PC-9 (cell line): ENCODE measurements at regions not wholly inside any gene's neighbourhood (a gene's known extent, or its start where the extent isn't known, plus 50 kb on each side); places are given as distances from the start of the nearest gene placed in this dataset.

ENCODE experiments used
- BruUV-seq: library from RNA; stranded (reverse); fragments of 400-500 nt; replicated peaks from 2 replicates; lab custom pipeline; 2021; lab: Mats Ljungman, UMichigan
- CTCF ChIA-PET: fragments of 300-600 bp; sonication (Branson Sonifier 250); formaldehyde crosslinking; loops from one replicate; lab custom pipeline; 2022; ENCODE audit warnings: antibody characterized with exemption; lab: Charles Lee
- POLR2A ChIA-PET: fragments of 300-600 bp; sonication (Branson Sonifier 250); formaldehyde crosslinking; loops from one replicate; lab custom pipeline; 2022; ENCODE audit warnings: antibody characterized with exemption; ENCODE audit not compliant: unreplicated experiment; lab: Charles Lee
- DNase-seq, 2 experiments: peaks; one replicate each; pipeline versions ENCODE4 v3.0.0 to v3.0.0-alpha.2; 2015 to 2022; ENCODE audit warnings: mixed read lengths in 1 of 2
- H2AFZ ChIP-seq: fragments of 200-600 bp; sonication (generic); 2 replicates; pipeline ENCODE4 v1.8.1; 2017; ENCODE audit warnings: antibody characterized with exemption
- H3F3A ChIP-seq: fragments of 200-600 bp; sonication (generic); 2 replicates; pipeline ENCODE4 v1.8.1; 2017; ENCODE audit warnings: antibody characterized with exemption, mild to moderate bottlenecking, low read depth; ENCODE audit not compliant: insufficient read depth
- H3K27ac ChIP-seq: fragments of 200-600 bp; sonication (generic); 2 replicates; pipeline ENCODE4 v1.6.1; 2016; ENCODE audit warnings: mixed run types
- H3K27me3 ChIP-seq: fragments of 200-600 bp; sonication (generic); 2 replicates; pipeline ENCODE4 v1.6.1; 2016; ENCODE audit warnings: low read depth, mixed run types; ENCODE audit not compliant: insufficient read depth
- H3K36me3 ChIP-seq: fragments of 200-600 bp; sonication (generic); 2 replicates; pipeline ENCODE4 v1.6.1; 2016; ENCODE audit warnings: low read depth, mixed run types
- H3K4me1 ChIP-seq: fragments of 200-600 bp; sonication (generic); replicated peaks from 2 replicates; pipeline ENCODE4 v1.6.1; 2016; ENCODE audit warnings: mixed run types; ENCODE audit not compliant: insufficient read depth
- H3K4me2 ChIP-seq: fragments of 200-600 bp; sonication (generic); 2 replicates; pipeline ENCODE4 v1.6.1; 2017; ENCODE audit warnings: mixed run types
- H3K4me3 ChIP-seq: fragments of 200-600 bp; sonication (generic); 2 replicates; pipeline ENCODE4 v1.6.1; 2016; ENCODE audit warnings: mixed run types
- H3K79me2 ChIP-seq: fragments of 200-600 bp; sonication (generic); 2 replicates; pipeline ENCODE4 v1.6.1; 2017; ENCODE audit warnings: low read depth, mixed run types
- H3K9me2 ChIP-seq: fragments of 200-600 bp; sonication (generic); 2 replicates; pipeline ENCODE4 v1.8.1; 2017; ENCODE audit warnings: mild to moderate bottlenecking; ENCODE audit not compliant: insufficient read depth
- H3K9me3 ChIP-seq: fragments of 200-600 bp; sonication (generic); 2 replicates; pipeline ENCODE4 v1.8.1; 2016; ENCODE audit warnings: low read depth; ENCODE audit not compliant: insufficient read depth
- H4K20me1 ChIP-seq: fragments of 200-600 bp; sonication (generic); 2 replicates; pipeline ENCODE4 v1.8.1; 2017; ENCODE audit not compliant: insufficient read depth
- CTCF ChIP-seq: fragments of 200-600 bp; sonication (generic); conservative IDR thresholded peaks from 2 replicates; pipeline ENCODE4 v1.6.1; 2017; ENCODE audit warnings: mixed run types, antibody characterized with exemption, mild to moderate bottlenecking, moderate library complexity
- EZH2 ChIP-seq: fragments of 200-600 bp; sonication (generic); IDR thresholded peaks from 2 replicates; pipeline ENCODE4 v1.8.0; 2017; ENCODE audit warnings: antibody characterized with exemption, low read depth
- intact Hi-C: fragments of 100-400 bp; cut with micrococcal nuclease; formaldehyde crosslinking; loops from one replicate; pipeline ENCODE4 v1.10.0; 2022; ENCODE audit not compliant: unreplicated experiment

DNA sequence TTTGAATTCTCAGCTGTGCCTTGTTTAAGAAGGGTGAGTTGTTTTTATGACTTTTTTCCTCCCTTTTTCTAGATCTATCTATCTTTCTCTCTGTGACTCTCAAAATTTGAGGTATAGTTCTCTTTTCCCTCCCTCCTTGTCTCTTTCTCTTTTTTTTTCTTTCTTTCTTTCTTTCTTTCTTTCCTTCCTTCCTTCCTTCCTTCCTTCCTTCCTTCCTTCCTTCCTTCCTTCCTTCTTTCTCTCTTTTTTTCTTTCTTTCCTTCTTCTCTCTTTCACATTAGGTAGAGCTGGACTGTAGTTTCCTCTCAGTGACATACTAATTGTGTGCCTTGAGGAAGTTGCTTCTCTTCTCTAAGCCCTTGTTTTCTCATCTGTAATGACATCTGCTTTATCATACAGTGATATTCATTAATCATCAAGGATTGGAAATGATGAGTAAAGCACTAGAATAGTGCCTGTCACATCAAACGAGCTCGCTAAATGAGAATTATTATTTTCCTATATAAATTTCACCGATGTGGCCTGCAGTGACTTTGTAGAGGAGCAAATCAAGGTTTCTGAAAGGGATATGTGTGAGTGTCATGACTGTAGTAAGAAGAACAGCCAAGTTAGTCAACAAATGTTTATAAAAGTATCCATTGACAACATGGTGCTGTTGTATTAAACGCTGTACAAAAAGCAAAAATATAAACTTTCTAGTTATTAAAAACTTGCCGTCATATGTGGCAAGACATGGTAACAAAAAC is 78.9 kb upstream of the SLC38A2 start:
- peaks cover 25% of the 10 kb centered on the region for H3F3A ChIP-seq
- H3K4me1 ChIP-seq: peaks cover 49% of the 10 kb centered on the region
- no peaks in the 10 kb centered on the region for H3K36me3 ChIP-seq
- H2AFZ ChIP-seq: no peak overlapping the region
- 0 out of 2 replicates have a peak, but pooled peaks cover 5% of the 10 kb centered on the region for H3K9me3 ChIP-seq
- DNase-seq: no peak
- no peak overlapping the region for H3K4me2 ChIP-seq
- H3K27ac ChIP-seq: no peak overlapping the region
- TF ChIP-seq CTCF (no peak), EZH2 (no peak)
- intact Hi-C loops: loop anchor here (10.0 kb wide), 1 partner anchor 187 kb away; the partner anchor contains the start of gene SLC38A1
- H3K9me2 ChIP-seq: no peaks in the 10 kb centered on the region
- CTCF ChIA-PET: no interaction called here
- H3K4me3 ChIP-seq: no peak overlapping the region
- H4K20me1 ChIP-seq: no peaks in the 10 kb centered on the region
- POLR2A ChIA-PET: interaction anchor here (0.6 kb wide), 1 partner anchor 55 kb away, joined by 3 read pairs; no protein-coding TSS in a partner anchor
- 0 out of 2 replicates have a peak, but pooled peaks cover 6% of the 10 kb centered on the region for H3K79me2 ChIP-seq
- no peaks in the 10 kb centered on the region for H3K27me3 ChIP-seq
- BruUV-seq: no TSS peak

DNA sequence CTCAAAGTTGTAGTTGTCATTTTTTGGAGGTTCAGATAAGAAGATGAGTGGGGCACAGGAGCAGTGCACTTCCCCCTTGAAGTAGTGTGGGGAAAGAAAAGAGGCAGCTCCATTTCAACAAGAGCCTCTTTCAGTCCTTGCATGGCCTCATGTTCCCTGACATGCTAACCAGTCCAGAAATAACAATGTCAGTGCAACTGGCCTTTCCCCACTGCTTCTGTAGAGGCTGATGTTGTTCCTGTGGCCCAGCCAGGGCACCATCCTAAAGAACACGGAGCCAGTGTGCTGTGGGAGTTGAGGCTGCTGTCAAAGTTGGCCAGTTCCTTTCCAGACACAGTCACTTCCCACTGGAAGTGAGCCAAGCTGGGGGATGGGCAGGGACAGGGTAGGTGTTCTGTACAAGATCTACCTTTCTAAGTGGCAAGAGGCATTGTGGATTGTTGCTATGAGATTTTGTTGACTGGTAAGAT is 77.7 kb upstream of the SLC38A2 start:
- no peaks in the 10 kb centered on the region for H4K20me1 ChIP-seq
- no peaks in the 10 kb centered on the region for H3K9me2 ChIP-seq
- H3K4me2 ChIP-seq: no peak overlapping the region
- TF ChIP-seq EZH2 (no peak), CTCF (no peak)
- H3K27ac ChIP-seq: no peak overlapping the region
- H3K27me3 ChIP-seq: no peaks in the 10 kb centered on the region
- BruUV-seq: no TSS peak
- intact Hi-C loops: loop anchor here (10.0 kb wide), 1 partner anchor 186 kb away; the partner anchor contains the start of gene SLC38A1
- H3K79me2 ChIP-seq: 0 out of 2 replicates have a peak, but pooled peaks cover 6% of the 10 kb centered on the region
- no peaks in the 10 kb centered on the region for H3K36me3 ChIP-seq
- H3K4me3 ChIP-seq: no peak overlapping the region
- ChIA-PET POLR2A (interaction anchor here (0.6 kb wide), 1 partner anchor 343 kb away, joined by 3 read pairs; no protein-coding TSS in a partner anchor), CTCF (interaction anchor here (0.7 kb wide), 1 partner anchor 10 kb away, joined by 20 read pairs; no protein-coding TSS in a partner anchor)
- DNase-seq: no peak
- H2AFZ ChIP-seq: no peak overlapping the region
- H3K9me3 ChIP-seq: 0 out of 2 replicates have a peak, but pooled peaks cover 5% of the 10 kb centered on the region
- peaks cover 41% of the 10 kb centered on the region for H3K4me1 ChIP-seq
- H3F3A ChIP-seq: peaks cover 16% of the 10 kb centered on the region

- TF ChIP-seq EZH2 (no peak), CTCF (no peak)
- H3K4me1 ChIP-seq: peaks cover 37% of the 10 kb centered on the region
- no peak overlapping the region for H3K27ac ChIP-seq
- DNase-seq: no peak
- peaks cover 12% of the 10 kb centered on the region for H3F3A ChIP-seq
- H4K20me1 ChIP-seq: no peaks in the 10 kb centered on the region
- H3K9me2 ChIP-seq: no peaks in the 10 kb centered on the region
- POLR2A ChIA-PET: interaction anchor here (0.5 to 0.6 kb wide), 2 partner anchors 343 to 758 kb away, joined by 3 to 4 read pairs; no protein-coding TSS in a partner anchor
- CTCF ChIA-PET: interaction anchor here (0.7 kb wide), 1 partner anchor 9 kb away, joined by 20 read pairs; no protein-coding TSS in a partner anchor
- H3K4me3 ChIP-seq: no peak overlapping the region
- intact Hi-C loops: loop anchor here (10.0 kb wide), 1 partner anchor 185 kb away; the partner anchor contains the start of gene SLC38A1
- H3K36me3 ChIP-seq: no peaks in the 10 kb centered on the region
- 0 out of 2 replicates have a peak, but pooled peaks cover 5% of the 10 kb centered on the region for H3K9me3 ChIP-seq
- H3K79me2 ChIP-seq: 0 out of 2 replicates have a peak, but pooled peaks cover 4% of the 10 kb centered on the region
- no peaks in the 10 kb centered on the region for H3K27me3 ChIP-seq
- BruUV-seq: no TSS peak
- H3K4me2 ChIP-seq: no peak overlapping the region
- no peak overlapping the region for H2AFZ ChIP-seq
Observed at GRCh38 chr12:46449856-46450255, 77.3 kb upstream of the SLC38A2 start.
